ENCODE measurements at regions not wholly inside any gene's neighbourhood (a gene's known extent, or its start where the extent isn't known, plus 50 kb on each side); places are given as distances from the start of the nearest gene placed in this dataset.

- TF ChIP-seq CTCF (IDR thresholded peaks at IDR 0.05 in 2 of 3, conservative IDR thresholded peaks at IDR 0.05 in 1 of 3; ENCODE audit: control insufficient read depth in 2 of 3, extremely low read depth in 1 of 3, insufficient read depth in 1 of 3, low read depth in 3 of 3, low read length in 3 of 3) (no peak), PKNOX1 (IDR thresholded peaks at IDR 0.05) (no peak), CHD2 (IDR thresholded peaks at IDR 0.05; ENCODE audit: borderline replicate concordance, low read depth, low read length) (no peak), RCOR1 (conservative IDR thresholded peaks at IDR 0.05; ENCODE audit: low read depth, low read length) (no peak), ZNF24 (IDR thresholded peaks at IDR 0.05) (no peak)
Measured at GRCh38 chr10:110434489-110435096, 63.1 kb upstream of the DUSP5 start (continued).

DNA sequence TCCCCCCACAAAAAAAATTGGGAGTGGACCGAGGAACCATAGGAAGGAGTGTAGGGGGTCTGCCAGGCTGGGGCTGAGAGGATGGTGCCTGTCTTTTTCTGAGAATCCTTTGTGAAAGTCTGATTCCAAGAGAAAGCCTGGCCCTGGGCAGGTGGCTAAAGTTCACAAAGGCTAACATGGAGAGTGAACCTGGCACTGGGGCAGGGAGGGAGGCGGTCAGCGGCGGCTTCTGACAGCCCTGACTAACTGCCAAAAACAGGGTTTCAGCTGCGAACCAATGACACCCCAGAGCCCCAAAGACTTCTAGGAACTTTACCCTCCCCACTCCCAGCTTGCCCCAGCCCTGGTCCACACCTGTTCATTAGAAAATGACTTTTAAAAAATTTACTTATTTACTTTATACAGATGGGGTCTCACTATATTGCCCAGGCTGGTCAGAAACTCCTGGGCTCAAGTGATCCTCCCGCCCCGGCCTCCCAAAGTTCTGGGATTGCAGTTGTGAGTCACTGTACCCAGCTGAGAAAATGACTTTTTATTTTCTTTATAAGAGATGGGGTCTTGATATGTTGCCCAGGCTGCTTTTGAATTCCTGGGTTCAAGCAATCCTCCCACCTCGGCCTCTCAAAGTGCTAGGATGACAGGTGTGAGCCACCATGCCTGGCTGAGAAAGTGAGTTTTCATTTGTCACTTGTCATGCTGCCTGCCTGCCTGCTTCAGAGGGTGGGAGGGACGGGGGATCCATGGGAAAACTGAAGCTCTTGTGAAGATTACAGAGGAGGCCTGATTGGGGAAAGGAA is 61.0 kb upstream of the DUSP5 start:
- Histone ChIP-seq H3K79me2 (ENCODE audit: control insufficient read depth, insufficient read depth, low read length) (no peaks in the 10 kb centered on the region), H3K4me1 (ENCODE audit: control insufficient read depth, insufficient read depth, low read length) (peaks cover under 1% of the 10 kb centered on the region; the same call in 1 of the 2 replicates), H3K27ac (ENCODE audit: control insufficient read depth, insufficient read depth) (no peak overlapping the region), H3K9ac (ENCODE audit: control insufficient read depth, insufficient read depth, low read length) (no peak overlapping the region), H3K36me3 (ENCODE audit: control insufficient read depth in 2 of 2, insufficient read depth in 2 of 2, low read length in 1 of 2) (no peaks in the 10 kb centered on the region), H2AFZ (ENCODE audit: control insufficient read depth, low read depth, low read length) (no peak overlapping the region), H4K20me1 (ENCODE audit: control insufficient read depth, insufficient read depth) (no peaks in the 10 kb centered on the region), H3K9me3 (replicated peaks; ENCODE audit: control insufficient read depth, insufficient read depth, low read length) (no peaks in the 10 kb centered on the region; the same call in 1 of the 3 replicates), H3K27me3 (replicated peaks in 1 of 2; ENCODE audit: control insufficient read depth in 2 of 2, insufficient read depth in 2 of 2, low read length in 1 of 2) (no peaks in the 10 kb centered on the region), H3K4me2 (ENCODE audit: control insufficient read depth, insufficient read depth) (no peak overlapping the region), H3K4me3 (no peak overlapping the region)
- TF ChIP-seq POU2F2 (IDR thresholded peaks at IDR 0.05; ENCODE audit: borderline replicate concordance, low read depth, low read length) (no peak), HDGF (IDR thresholded peaks at IDR 0.05) (no peak), SP1 (IDR thresholded peaks at IDR 0.05; ENCODE audit: low read depth, low read length) (no peak), FOXM1 (IDR thresholded peaks at IDR 0.05; ENCODE audit: low read depth, low read length) (no peak), SRF (IDR thresholded peaks at IDR 0.05; ENCODE audit: low read depth in 2 of 2, low read length in 2 of 2) (no peak), ZZZ3 (IDR thresholded peaks at IDR 0.05; ENCODE audit: control insufficient read depth, insufficient read length, low read depth) (no peak)
- TF ChIP-seq, protein P1, sequence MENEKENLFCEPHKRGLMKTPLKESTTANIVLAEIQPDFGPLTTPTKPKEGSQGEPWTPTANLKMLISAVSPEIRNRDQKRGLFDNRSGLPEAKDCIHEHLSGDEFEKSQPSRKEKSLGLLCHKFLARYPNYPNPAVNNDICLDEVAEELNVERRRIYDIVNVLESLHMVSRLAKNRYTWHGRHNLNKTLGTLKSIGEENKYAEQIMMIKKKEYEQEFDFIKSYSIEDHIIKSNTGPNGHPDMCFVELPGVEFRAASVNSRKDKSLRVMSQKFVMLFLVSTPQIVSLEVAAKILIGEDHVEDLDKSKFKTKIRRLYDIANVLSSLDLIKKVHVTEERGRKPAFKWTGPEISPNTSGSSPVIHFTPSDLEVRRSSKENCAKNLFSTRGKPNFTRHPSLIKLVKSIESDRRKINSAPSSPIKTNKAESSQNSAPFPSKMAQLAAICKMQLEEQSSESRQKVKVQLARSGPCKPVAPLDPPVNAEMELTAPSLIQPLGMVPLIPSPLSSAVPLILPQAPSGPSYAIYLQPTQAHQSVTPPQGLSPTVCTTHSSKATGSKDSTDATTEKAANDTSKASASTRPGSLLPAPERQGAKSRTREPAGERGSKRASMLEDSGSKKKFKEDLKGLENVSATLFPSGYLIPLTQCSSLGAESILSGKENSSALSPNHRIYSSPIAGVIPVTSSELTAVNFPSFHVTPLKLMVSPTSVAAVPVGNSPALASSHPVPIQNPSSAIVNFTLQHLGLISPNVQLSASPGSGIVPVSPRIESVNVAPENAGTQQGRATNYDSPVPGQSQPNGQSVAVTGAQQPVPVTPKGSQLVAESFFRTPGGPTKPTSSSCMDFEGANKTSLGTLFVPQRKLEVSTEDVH (IDR thresholded peaks at IDR 0.05; ENCODE audit: low read depth, partially characterized antibody): no peak
- DNase-seq (ENCODE audit: low read depth, low spot score) (no peak), ATAC-seq (no peak), FAIRE-seq (no peak)
- in situ Hi-C loops (cut with MboI) (no loop called here), intact Hi-C loops (cut with micrococcal nuclease; ENCODE audit: unreplicated experiment) (no loop called here)
- WGBS (ENCODE audit: insufficient coverage, insufficient replicate concordance, low lambda C conversion rate, missing lambda C conversion rate): 78% methylated on average over 9 of the region's 9 CpGs
- no TSS peak for BruUV-seq (replicated peaks)
- CTCF ChIA-PET: interaction anchor here (2.0 kb wide), 1 partner anchor 21 kb away, joined by 4 read pairs; no protein-coding TSS in a partner anchor
- SMC1A ChIA-PET (ENCODE audit: uncharacterized antibody, unreplicated experiment): interaction anchor here (0.7 to 1.6 kb wide), 4 partner anchors 13 to 37 kb away, joined by 3 to 4 read pairs (median 4); no protein-coding TSS in a partner anchor
- POLR2A ChIA-PET: interaction anchor here (1.1 to 1.6 kb wide), 2 partner anchors 20 to 79 kb away, joined by 3 to 4 read pairs; no protein-coding TSS in a partner anchor
- RAD21 ChIA-PET (ENCODE audit: unreplicated experiment): interaction anchor here (0.7 kb wide), 1 partner anchor 21 kb away, joined by 3 read pairs; no protein-coding TSS in a partner anchor
